GM19397 (cell line): ENCODE measurements at regions not wholly inside any gene's neighbourhood (a gene's known extent, or its start where the extent isn't known, plus 50 kb on each side); places are given as distances from the start of the nearest gene placed in this dataset.

Source experiments
- ATAC-seq: cut with Tn5 transposase; IDR thresholded peaks from one replicate; pipeline ENCODE4 v1.9.1; 2021; ENCODE audit warnings: mild to moderate bottlenecking, moderate library complexity; ENCODE audit not compliant: unreplicated experiment

GRCh38 chr13:61874970-61875579 lies 459.4 kb upstream of the PCDH20 start:
- ATAC-seq, result no peak

DNA sequence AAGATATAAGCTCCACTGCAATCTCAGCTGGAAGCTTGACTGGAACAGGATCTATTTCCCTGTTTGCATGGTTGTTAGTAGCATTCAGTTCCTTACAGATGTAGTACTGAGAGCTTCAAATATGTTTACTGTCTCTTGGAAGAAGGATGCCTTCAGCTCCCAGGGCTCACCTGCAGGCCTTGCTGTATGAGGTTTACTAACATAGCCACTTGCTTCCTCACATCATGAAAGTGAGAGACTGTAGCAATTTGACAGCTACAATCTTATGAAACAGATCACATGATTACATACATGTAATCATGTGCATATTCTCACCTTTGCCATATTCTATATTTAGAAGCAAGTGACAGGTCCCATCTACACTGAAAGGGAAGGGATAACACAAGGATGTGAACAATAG lies 458.1 kb upstream of the PCDH20 start:
- ATAC-seq, result no peak

DNA sequence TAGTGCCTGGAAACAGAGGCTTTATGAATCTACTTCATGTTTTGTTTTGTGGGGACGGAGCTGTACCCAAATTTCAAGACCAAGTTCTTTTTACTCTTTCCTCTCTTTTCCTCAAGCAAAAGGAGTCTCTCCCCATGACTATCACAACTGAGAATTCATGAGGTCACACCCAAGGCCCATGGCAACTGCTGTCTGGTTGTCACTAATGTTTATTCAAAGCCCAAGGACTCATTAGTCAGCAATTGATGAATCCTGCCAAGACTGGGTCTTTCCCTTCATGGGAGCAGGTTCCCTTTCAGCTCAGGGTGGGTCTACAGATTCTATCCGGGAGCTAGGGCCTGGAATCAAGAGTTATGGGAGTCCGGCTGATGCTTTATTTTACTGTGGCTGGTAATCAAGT lies 441.5 kb upstream of the PCDH20 start:
- ATAC-seq, result no peak

DNA sequence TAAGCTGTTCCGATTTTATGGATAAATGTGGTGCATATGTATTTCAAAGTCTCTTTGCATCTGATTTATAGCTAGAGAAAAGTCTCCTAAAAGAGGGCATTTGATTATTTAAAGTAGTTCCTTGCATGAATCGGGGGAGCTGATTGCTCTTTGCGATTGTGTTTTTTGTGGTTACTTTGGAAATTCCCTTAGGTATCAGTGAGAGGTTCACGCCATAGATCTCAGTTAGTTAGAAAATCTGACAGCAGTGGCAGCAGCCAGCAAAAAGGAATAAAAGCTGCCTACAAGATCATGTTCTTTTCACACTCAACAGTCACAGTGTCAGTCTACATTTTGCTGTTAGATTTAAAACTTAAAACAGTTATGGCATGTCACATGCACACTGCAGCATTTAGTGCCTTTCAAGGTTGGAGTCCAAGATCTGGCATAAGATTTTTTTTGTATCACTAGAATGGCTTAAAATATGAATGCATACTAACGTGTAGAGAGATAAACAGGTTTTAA lies 436.5 kb upstream of the PCDH20 start:
- ATAC-seq, result no peak

- ATAC-seq, result no peak
Observed at GRCh38 chr13:61850794-61851193, 435.1 kb upstream of the PCDH20 start.

- no peak for ATAC-seq
Observed at GRCh38 chr13:61838568-61838967, 422.9 kb upstream of the PCDH20 start.

DNA sequence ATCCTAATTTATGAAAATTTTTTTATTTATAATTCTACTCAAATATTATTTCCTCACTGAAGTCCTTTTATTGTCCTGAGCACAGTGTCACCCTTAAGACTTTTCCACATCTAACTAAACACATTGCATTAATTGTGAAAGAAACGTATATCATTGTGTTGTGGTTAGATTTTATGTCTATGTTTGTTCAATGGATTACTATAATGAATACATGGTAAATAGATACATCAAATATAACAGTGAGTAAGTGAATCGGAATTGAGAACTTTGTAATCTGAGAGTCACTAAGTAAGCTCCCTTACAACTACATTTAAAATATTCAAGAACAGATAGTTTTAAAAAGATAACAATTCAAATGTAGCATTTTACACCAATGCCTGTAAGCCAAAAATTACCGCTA lies 417.6 kb upstream of the PCDH20 start:
- no peak for ATAC-seq

GRCh38 chr13:61831026-61831425 lies 415.4 kb upstream of the PCDH20 start:
- no peak for ATAC-seq

DNA sequence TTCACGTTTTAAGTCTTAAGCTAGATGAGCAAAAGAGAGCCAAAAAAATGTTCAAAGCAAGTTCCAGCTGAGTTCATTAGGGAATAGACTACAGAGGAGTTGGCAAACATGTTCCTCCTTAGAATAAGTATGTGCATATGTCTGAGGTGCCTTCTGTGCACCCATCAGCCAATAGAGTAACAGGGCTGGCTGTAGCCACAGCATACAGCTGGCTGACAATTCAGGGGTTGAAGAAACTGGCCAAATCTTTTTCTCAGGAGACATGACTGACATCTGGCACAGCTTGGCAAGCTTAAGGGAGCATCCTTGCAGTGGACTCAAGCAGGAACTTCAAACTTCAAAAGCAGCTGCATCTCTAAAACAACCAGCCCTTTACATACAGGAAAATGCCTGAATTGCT lies 414.8 kb upstream of the PCDH20 start:
- ATAC-seq, result no peak

DNA sequence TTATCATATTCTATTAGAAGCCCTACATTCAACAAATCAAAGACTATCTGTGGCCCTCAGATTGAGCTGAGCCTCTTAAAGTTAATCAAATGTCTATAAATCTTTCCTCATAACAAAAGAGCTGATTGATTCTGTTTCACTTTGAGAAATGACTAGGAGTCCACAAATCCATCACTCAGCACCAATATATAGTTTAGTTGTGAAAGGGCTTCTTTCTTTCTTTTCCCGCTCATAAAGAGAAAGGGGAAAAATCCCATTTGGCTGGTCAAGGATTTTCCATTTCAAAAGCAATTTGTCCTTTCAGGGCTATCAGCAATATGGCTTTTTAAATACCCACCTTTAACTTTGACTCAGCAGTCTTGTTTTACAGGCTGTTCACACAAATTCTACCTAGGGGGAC lies 408.5 kb upstream of the PCDH20 start:
- no peak for ATAC-seq

DNA sequence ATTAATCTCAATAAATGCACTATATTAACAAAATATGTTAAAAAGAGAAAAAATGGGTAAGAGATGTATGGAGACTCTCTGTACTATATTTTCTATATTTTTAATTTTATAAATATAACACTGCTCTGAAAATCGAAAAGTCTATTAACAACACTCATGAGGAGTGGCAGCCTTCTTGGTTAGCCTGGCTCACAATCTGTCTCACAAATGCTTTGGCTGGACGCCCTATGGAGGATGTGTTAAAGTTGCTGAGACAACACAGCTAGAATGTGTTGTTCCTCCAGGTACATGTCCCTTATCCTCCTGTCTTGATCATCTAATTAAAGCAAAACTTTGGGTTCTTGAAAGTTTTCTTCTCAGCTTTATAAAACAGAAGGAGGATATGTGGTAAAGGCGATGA lies 396.6 kb upstream of the PCDH20 start:
- no peak for ATAC-seq

GRCh38 chr13:61810065-61810464 lies 394.4 kb upstream of the PCDH20 start:
- ATAC-seq, result no peak

GRCh38 chr13:61797397-61797796 lies 381.7 kb upstream of the PCDH20 start:
- ATAC-seq, result no peak

GRCh38 chr13:61795580-61795979 lies 379.9 kb upstream of the PCDH20 start:
- no peak for ATAC-seq

DNA sequence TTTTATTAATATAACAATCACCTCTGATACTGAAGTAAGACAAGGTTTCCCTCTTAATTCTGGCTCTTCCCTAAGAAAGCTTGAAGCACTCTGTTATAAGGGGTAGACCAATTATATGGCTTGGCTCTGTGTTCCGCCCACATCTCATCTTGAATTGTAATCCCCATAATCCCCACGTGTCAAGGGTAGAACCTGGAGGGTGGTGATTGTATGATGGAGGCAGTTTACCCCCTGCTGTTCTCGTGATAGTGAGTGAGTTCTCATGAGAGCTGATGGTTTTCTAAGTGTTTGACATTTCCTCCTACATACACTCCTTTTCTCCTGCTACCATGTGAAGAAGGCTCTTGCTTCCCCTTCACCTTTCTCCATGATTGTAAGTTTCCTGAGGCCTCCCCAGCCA lies 363.8 kb upstream of the PCDH20 start:
- ATAC-seq, result no peak

GRCh38 chr13:61778531-61778930 lies 362.9 kb upstream of the PCDH20 start:
- no peak for ATAC-seq

GRCh38 chr13:61777899-61778298 lies 362.2 kb upstream of the PCDH20 start:
- no peak for ATAC-seq

- no peak for ATAC-seq
Observed at GRCh38 chr13:61777271-61777670, 361.6 kb upstream of the PCDH20 start.

DNA sequence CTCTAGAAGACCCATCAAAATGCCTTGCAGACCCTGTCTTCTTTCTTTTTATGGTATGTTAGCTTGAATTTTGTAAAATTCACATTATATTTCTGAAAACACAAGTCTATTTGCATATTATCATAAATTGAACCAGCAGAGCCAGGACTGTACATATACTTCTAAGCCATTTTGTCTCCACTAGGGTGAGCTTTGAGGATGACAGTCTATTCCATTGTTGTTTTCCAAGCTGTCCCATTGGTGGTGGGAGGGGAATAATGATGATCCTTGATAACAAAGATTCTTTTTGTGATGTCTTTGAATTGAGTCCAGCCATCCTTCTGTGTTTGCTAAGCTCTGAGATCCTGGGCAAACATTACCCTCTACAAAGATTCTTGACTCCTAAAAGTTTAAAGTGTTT lies 359.3 kb upstream of the PCDH20 start:
- ATAC-seq, result no peak

- no peak for ATAC-seq
Observed at GRCh38 chr13:61770681-61771080, 355.0 kb upstream of the PCDH20 start.

DNA sequence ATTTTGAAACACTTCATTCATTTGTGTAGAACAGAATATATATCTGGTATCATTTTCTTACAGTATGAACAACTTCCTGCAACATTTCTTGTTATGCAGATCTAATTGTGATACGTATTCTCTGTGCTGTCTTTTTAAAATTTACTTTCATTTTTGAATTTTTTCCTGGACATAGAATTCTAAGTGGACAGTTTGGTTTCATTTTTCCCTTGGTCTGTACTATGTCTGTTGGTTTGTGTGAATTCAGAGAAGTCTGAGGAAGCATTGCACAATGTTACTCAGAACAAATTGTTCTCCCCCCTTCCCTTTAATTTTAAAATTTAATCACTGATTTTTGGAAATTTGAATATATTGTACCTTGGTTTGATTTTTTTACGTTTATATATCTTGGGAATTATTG lies 352.5 kb upstream of the PCDH20 start:
- ATAC-seq, result no peak

DNA sequence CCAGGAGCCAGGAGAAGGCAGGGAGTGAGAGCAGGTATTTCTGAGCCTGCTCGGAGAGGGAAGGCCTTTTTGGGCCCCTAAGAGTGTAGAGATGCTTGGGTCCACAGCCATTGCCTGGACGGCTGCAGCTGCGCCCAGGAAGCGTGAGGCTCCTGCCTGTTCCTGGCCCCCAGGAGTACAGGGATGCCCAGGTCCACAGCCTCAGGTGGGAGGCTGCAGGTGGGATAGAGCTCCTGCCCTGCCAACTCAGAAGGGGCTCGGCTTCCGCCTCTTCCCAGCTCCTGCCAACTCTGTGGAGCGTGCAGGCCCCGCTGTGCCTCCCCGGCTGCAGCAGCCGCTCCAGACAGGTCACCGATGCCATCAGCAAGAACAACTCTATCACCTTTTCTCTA lies 351.0 kb upstream of the PCDH20 start:
- ATAC-seq, result no peak

DNA sequence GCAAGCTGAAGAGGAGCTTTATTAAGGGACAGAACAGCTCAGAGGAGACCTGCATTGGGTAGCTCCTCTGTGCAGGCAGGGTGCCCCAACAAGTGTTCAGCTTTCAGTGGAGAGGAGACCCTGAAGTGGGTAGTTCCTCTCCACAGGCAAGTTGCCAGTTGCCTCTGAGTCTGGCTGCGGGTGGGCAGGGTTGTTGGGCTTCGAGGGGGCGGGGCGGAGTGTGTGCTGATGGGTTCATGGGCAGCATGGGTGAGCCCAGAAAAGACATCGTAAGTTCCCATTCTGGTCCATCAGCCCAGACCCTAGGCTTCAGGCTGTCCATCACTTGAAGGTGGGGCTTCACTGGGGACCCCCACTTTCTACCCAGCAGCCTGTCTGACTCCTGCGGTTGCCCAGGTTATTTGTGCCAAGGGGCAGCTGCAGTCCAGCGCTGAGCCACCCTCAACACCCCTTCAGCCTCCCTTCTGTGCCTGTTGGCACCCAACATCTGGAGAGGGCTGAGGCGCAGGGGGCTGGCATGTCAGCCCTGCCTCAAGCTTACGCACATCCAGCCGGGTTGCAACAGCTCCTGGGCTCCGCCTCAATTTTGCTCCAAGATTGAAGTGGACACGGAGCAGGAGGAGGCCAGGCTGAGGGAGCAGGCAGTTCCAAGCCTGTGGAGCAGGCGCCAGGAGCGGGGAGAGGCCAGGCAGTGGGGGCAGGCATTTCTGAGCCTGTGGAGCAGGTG lies 350.5 kb upstream of the PCDH20 start:
- ATAC-seq, result no peak
